GM12878 (cell line): ENCODE measurements at regions not wholly inside any gene's neighbourhood (a gene's known extent, or its start where the extent isn't known, plus 50 kb on each side); places are given as distances from the start of the nearest gene placed in this dataset.

ENCODE experiments used
- ATAC-seq: fragments of 200-7000 bp; cut with Tn5 transposase; 3 replicates; pipeline ENCODE4 v1.9.1; 2020; ENCODE audit warnings: mild to moderate bottlenecking, moderate library complexity
- BruUV-seq: library from RNA; stranded (reverse); fragments of 400-500 nt; replicated peaks from 2 replicates; lab custom pipeline; 2021; lab: Mats Ljungman, UMichigan
- CTCF ChIA-PET: fragments of 300-600 bp; sonication (Branson Sonifier 250); formaldehyde crosslinking; extraction: SDS; loops from one replicate; lab custom pipeline; 2021; ENCODE audit warnings: inconsistent platforms; lab: Yijun Ruan, JAX
- POLR2A ChIA-PET: fragments of 350-600 bp; formaldehyde crosslinking; extraction: SDS; loops from one replicate; lab custom pipeline; 2021; ENCODE audit warnings: inconsistent platforms; lab: Charles Lee
- RAD21 ChIA-PET: fragments of 300-600 bp; sonication (Branson Sonifier 250); formaldehyde crosslinking; loops from one replicate; lab custom pipeline; 2023; ENCODE audit warnings: antibody characterized with exemption; ENCODE audit not compliant: unreplicated experiment; lab: Charles Lee
- SMC1A ChIA-PET: fragments of 300-600 bp; sonication (Branson Sonifier 250); formaldehyde crosslinking; loops from one replicate; lab custom pipeline; 2023; ENCODE audit not compliant: unreplicated experiment, uncharacterized antibody; lab: Charles Lee
- DNase-seq: peaks from one replicate; pipeline ENCODE4 v3.0.0-alpha.2; 2011; ENCODE audit warnings: low read depth, low spot score
- FAIRE-seq: peaks from 3 replicates; lab custom pipeline; 2011; peaks lifted over from hg19 to GRCh38; lab: Jason Lieb, UNC
- H2AFZ ChIP-seq: 2 replicates; pipeline ENCODE4 v1.6.0; 2011; ENCODE audit warnings: low read depth, low read length, control low read depth; ENCODE audit not compliant: control insufficient read depth
- H3K27ac ChIP-seq: 2 replicates; pipeline ENCODE4 v1.5.1; 2011; ENCODE audit warnings: control low read depth; ENCODE audit not compliant: control insufficient read depth, insufficient read depth
- H3K27me3 ChIP-seq, 2 experiments: replicated peaks in 1 of 2; 2 replicates each; pipeline versions ENCODE4 v1.6.0 to v1.6.1; 2011; ENCODE audit warnings: low read length in 1 of 2; ENCODE audit not compliant: control insufficient read depth in 2 of 2, insufficient read depth in 2 of 2
- H3K36me3 ChIP-seq, 2 experiments: 2 replicates each; pipeline ENCODE4 v1.5.1; 2011; ENCODE audit warnings: low read length in 1 of 2; ENCODE audit not compliant: control insufficient read depth in 2 of 2, insufficient read depth in 2 of 2
- H3K4me1 ChIP-seq: 2 replicates; pipeline ENCODE4 v1.6.1; 2011; ENCODE audit warnings: mild to moderate bottlenecking, low read length, moderate library complexity, mixed read lengths; ENCODE audit not compliant: control insufficient read depth, insufficient read depth
- H3K4me2 ChIP-seq: 2 replicates; pipeline ENCODE4 v1.6.0; 2011; ENCODE audit warnings: control low read depth; ENCODE audit not compliant: control insufficient read depth, insufficient read depth
- H3K4me3 ChIP-seq: fragments of 200-600 bp; sonication (generic); 2 replicates; pipeline ENCODE4 v1.5.1; 2016
- H3K79me2 ChIP-seq: 2 replicates; pipeline ENCODE4 v1.6.0; 2011; ENCODE audit warnings: low read length; ENCODE audit not compliant: control insufficient read depth, insufficient read depth
- H3K9ac ChIP-seq: 2 replicates; pipeline ENCODE4 v1.8.0; 2011; ENCODE audit warnings: low read length, control low read depth, mixed read lengths; ENCODE audit not compliant: control insufficient read depth, insufficient read depth
- H3K9me3 ChIP-seq: replicated peaks from 3 replicates; pipeline ENCODE4 v1.5.1; 2011; ENCODE audit warnings: mild to moderate bottlenecking, low read length; ENCODE audit not compliant: control insufficient read depth, insufficient read depth
- H4K20me1 ChIP-seq: 2 replicates; pipeline ENCODE4 v1.6.0; 2011; ENCODE audit not compliant: control insufficient read depth, insufficient read depth
- BCL3 ChIP-seq: IDR thresholded peaks from 2 replicates; pipeline ENCODE4 v1.6.1; 2011; ENCODE audit warnings: borderline replicate concordance, low read depth, mild to moderate bottlenecking, moderate library complexity, low read length; ENCODE audit not compliant: insufficient read depth, poor library complexity, severe bottlenecking
- BCLAF1 ChIP-seq: fragments of 450-650 bp; IDR thresholded peaks from 2 replicates; pipeline ENCODE4 v1.6.1; 2017; ENCODE audit warnings: antibody characterized with exemption, mild to moderate bottlenecking, moderate library complexity
- CHD2 ChIP-seq: IDR thresholded peaks from 2 replicates; pipeline ENCODE4 v1.6.1; 2011; ENCODE audit warnings: low read depth, low read length, improper control_type of control experiment, borderline replicate concordance
- EZH2 ChIP-seq: IDR thresholded peaks from 2 replicates; pipeline ENCODE4 v1.6.1; 2012; ENCODE audit warnings: low read depth, mild to moderate bottlenecking, control low read depth, inconsistent platforms, low read length, borderline replicate concordance; ENCODE audit not compliant: control insufficient read depth
- LARP7 ChIP-seq: fragments of 450-650 bp; IDR thresholded peaks from 2 replicates; pipeline ENCODE4 v1.6.1; 2017; ENCODE audit warnings: mild to moderate bottlenecking
- MXI1 ChIP-seq: fragments of 150-350 bp; IDR thresholded peaks from 2 replicates; pipeline ENCODE4 v1.6.1; 2011; ENCODE audit warnings: low read depth, mild to moderate bottlenecking, inconsistent platforms, low read length, improper control_type of control experiment
- PML ChIP-seq: IDR thresholded peaks from 2 replicates; pipeline ENCODE4 v1.6.1; 2012; ENCODE audit warnings: low read length, inconsistent platforms
- RAD21 ChIP-seq: IDR thresholded peaks from 2 replicates; pipeline ENCODE4 v1.6.1; 2011; ENCODE audit warnings: mild to moderate bottlenecking, low read depth, low read length, moderate library complexity; ENCODE audit not compliant: insufficient read depth
- SMAD1 ChIP-seq: fragments of 450-650 bp; IDR thresholded peaks from 2 replicates; pipeline ENCODE4 v1.6.1; 2018; ENCODE audit warnings: mild to moderate bottlenecking, low read depth; ENCODE audit not compliant: partially characterized antibody
- SRF ChIP-seq, 2 experiments: IDR thresholded peaks; 2 replicates each; pipeline ENCODE4 v1.6.1; 2011; ENCODE audit warnings: low read depth in 2 of 2, low read length in 2 of 2, mild to moderate bottlenecking in 1 of 2, moderate library complexity in 1 of 2
- YY1 ChIP-seq: IDR thresholded peaks from 2 replicates; pipeline ENCODE4 v1.6.1; 2011; ENCODE audit warnings: low read depth, mild to moderate bottlenecking, low read length
- ZNF217 ChIP-seq: fragments of 450-650 bp; IDR thresholded peaks from 2 replicates; pipeline ENCODE4 v1.6.1; 2017; ENCODE audit warnings: antibody characterized with exemption, mild to moderate bottlenecking
- ZZZ3 ChIP-seq: IDR thresholded peaks from 2 replicates; pipeline ENCODE4 v1.6.1; 2011; ENCODE audit warnings: low read depth; ENCODE audit not compliant: control insufficient read depth, insufficient read length
- WGBS: methylation state at CpG from one replicate; pipeline ENCODE4 v1.1.6; 2016; ENCODE audit warnings: low lambda C conversion rate; ENCODE audit not compliant: insufficient replicate concordance, insufficient coverage; ENCODE audit errors: missing lambda C conversion rate; 5-methylcytosine and 5-hydroxymethylcytosine counted together
- in situ Hi-C: fragments of 300-500 bp; cut with MboI; formaldehyde crosslinking; loops from 9 replicates; pipeline ENCODE4 v1.14.3; 2018; ENCODE audit warnings: mixed read lengths
- intact Hi-C: fragments of 100-400 bp; cut with micrococcal nuclease; formaldehyde crosslinking; loops from one replicate; pipeline ENCODE4 v1.14.2; 2022; ENCODE audit not compliant: unreplicated experiment
- TF ChIP-seq, protein P1 (sequence below): IDR thresholded peaks from 2 replicates; pipeline ENCODE4 v1.6.1; 2012; ENCODE audit warnings: low read depth, low read length, improper control_type of control experiment
- TF ChIP-seq, protein P2 (sequence below): fragments of 450-650 bp; conservative IDR thresholded peaks from 2 replicates; pipeline ENCODE4 v1.6.1; 2017; ENCODE audit warnings: mild to moderate bottlenecking, moderate library complexity

DNA sequence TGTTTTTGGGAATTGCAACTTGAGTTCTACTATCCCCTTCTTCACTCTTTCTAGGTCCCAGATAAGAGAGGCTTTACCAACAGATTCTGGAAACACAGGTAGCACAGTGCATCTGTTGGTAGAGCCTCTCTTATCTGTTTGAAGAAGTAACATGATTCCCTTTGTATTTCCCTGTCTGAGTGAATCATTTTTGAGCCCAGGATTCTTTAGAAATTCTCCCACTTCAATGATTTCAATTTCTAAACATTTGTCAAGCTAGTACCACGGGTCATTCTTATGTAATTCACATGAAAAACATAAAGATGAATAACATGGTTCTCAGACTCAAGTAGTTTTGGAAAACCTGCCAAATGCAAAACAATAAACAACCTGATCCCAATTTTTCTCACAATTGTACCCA lies 72.0 kb upstream of the DUSP10 start (continued):
- TF ChIP-seq BCLAF1 (no peak), SMAD1 (no peak), LARP7 (no peak), ZZZ3 (no peak), ZNF217 (no peak), BCL3 (no peak), YY1 (no peak)

GRCh38 chr1:221812905-221813597 lies 71.2 kb upstream of the DUSP10 start:
- in situ Hi-C loops = no loop called here
- Histone ChIP-seq H3K4me2 (no peak overlapping the region), H3K4me1 (peaks cover 9% of the 10 kb centered on the region), H2AFZ (no peak overlapping the region), H3K36me3 (no peaks in the 10 kb centered on the region), H4K20me1 (no peaks in the 10 kb centered on the region)
- FAIRE-seq = no peak
- DNase-seq = no peak
- TF ChIP-seq CHD2 = no peak
- TF ChIP-seq PML = no peak
- no peak for TF ChIP-seq MXI1
- no peak for TF ChIP-seq RAD21
- TF ChIP-seq, protein P1, sequence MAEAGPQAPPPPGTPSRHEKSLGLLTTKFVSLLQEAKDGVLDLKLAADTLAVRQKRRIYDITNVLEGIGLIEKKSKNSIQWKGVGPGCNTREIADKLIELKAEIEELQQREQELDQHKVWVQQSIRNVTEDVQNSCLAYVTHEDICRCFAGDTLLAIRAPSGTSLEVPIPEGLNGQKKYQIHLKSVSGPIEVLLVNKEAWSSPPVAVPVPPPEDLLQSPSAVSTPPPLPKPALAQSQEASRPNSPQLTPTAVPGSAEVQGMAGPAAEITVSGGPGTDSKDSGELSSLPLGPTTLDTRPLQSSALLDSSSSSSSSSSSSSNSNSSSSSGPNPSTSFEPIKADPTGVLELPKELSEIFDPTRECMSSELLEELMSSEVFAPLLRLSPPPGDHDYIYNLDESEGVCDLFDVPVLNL = no peak
- TF ChIP-seq, protein P2, sequence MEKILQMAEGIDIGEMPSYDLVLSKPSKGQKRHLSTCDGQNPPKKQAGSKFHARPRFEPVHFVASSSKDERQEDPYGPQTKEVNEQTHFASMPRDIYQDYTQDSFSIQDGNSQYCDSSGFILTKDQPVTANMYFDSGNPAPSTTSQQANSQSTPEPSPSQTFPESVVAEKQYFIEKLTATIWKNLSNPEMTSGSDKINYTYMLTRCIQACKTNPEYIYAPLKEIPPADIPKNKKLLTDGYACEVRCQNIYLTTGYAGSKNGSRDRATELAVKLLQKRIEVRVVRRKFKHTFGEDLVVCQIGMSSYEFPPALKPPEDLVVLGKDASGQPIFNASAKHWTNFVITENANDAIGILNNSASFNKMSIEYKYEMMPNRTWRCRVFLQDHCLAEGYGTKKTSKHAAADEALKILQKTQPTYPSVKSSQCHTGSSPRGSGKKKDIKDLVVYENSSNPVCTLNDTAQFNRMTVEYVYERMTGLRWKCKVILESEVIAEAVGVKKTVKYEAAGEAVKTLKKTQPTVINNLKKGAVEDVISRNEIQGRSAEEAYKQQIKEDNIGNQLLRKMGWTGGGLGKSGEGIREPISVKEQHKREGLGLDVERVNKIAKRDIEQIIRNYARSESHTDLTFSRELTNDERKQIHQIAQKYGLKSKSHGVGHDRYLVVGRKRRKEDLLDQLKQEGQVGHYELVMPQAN = no peak
- TF ChIP-seq EZH2 = no peak
- TF ChIP-seq SRF (IDR thresholded peaks at IDR 0.05; ENCODE audit: low read depth in 2 of 2, low read length in 2 of 2) = no peak
- TF ChIP-seq, all 136 proteins: peak for 0
- ChIA-PET POLR2A (interaction anchor here (1.5 kb wide), 1 partner anchor 24 kb away, joined by 3 read pairs; no protein-coding TSS in a partner anchor), CTCF (interaction anchor here (0.8 to 1.2 kb wide), 2 partner anchors 16 to 149 kb away, joined by 3 read pairs; no protein-coding TSS in a partner anchor), SMC1A (interaction anchor here (1.5 to 2.7 kb wide), 4 partner anchors 10 to 56 kb away, joined by 3 to 12 read pairs (median 8); no protein-coding TSS in a partner anchor), RAD21 (interaction anchor here (1.0 kb wide), 1 partner anchor 21 kb away, joined by 3 read pairs; no protein-coding TSS in a partner anchor)
- Histone ChIP-seq H3K27ac (no peak overlapping the region), H3K9ac (no peak overlapping the region), H3K27me3 (no peaks in the 10 kb centered on the region), H3K79me2 (no peaks in the 10 kb centered on the region), H3K4me3 (no peak overlapping the region), H3K9me3 (no peaks in the 10 kb centered on the region; the same call in 2 of the 3 replicates)
- intact Hi-C loops = no loop called here
- no TSS peak for BruUV-seq
- 75% methylated on average over 8 of the region's 8 CpGs for WGBS
- ATAC-seq = no peak
